HG03469 (cell line): ENCODE measurements at regions not wholly inside any gene's neighbourhood (a gene's known extent, or its start where the extent isn't known, plus 50 kb on each side); places are given as distances from the start of the nearest gene placed in this dataset.

Source experiments
- ATAC-seq: cut with Tn5 transposase; IDR thresholded peaks from one replicate; pipeline ENCODE4 v1.9.1; 2021; ENCODE audit warnings: mild to moderate bottlenecking, moderate library complexity, moderate number of reproducible peaks; ENCODE audit not compliant: unreplicated experiment

DNA sequence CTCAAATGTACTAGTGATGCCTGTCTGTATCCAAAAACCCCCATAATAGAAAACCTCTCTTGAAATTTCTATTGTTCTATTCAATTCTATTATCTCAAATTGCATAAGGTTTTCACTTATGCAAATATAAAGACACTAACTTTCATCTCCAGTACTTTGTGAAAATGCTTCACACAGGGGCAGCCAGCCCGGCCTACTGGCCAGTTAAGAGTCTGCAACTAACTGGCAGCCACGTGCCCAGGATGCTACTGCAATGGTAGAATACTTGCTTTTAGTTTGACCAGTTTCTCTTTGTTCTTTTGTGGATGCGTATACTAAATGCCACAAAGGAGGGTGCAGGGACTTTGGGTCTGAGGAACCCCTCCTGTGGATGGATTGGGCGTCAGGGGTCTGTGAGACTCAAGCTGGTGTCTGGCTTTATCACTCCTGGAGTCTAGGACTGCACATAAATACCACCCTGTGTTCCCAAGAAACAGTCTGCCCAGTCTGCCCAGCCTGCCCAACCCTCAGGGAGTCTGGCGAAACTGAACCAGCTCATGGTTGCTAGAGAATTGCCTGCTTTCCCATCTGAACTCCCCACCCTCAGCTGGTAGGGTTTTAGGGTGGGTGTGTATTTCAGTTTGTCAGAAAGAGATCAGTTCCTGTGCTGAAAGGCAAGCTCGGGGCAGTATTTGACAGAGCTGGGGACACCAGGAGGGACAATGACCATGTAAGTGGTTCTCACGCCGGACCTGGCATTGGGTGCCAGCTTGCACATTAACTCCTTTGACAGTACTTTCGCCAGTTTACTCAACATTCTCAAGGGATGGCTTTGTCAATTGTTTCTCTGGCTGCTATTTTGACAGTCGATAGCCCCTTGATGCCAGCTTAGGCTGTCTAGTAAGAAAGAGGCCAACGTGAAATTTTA lies 558.2 kb upstream of the JAG1 start:
- no peak for ATAC-seq

DNA sequence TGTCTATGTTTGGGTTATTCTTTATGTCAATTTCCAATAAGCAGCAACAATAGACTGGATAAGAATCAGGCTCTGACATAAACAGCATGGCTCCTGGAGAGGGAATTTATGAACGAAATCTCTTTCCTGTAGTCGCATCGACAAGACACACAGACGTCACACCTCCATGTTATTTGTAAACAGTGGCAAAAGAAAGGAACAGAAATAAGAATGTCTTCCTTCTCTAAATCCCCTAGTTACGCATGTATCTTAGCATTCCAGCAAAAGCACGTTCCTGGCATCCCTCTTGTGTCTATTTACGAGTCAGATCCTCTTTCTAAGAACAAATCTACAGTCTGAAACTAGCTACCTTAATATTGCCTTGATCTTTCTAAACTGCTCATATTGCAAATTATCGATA lies 559.1 kb upstream of the JAG1 start:
- no peak for ATAC-seq

DNA sequence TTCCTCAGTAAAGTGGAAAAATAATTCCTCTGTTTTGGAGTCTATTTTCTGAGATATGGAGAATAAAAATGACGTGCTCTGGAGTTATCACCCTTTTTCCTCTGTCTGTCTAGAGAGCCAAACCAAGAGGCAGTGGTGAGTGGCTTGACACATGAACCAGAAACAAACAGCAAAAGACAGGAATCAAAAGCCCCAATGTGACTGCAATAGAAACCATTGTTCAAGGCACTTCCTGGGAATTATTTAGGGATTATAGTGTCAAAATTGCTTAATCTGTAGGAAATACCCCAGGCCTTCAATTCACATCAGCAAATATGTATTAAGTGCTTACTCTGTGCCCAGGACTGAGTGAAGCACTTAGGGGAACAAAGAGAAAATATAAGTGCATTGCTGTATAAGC lies 560.4 kb upstream of the JAG1 start:
- ATAC-seq = no peak

DNA sequence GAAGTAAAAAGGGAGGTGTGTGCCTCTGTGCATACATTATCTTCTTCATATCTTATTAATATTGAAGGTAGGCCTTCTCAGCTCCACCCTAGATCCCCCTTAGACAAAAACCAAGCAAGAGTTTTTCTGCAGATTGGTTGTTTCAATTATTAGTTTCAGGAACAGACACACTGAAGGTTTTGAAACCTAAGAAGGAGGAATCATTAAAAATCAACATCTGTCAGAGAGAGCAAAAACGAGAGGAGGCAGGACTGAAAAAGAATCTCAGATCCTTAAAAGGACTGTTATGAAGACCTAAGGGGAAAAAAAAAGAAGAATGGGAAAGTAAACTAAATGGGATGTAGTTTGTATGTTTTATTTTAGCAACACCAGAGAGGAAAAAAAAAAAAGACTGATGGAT lies 560.8 kb upstream of the JAG1 start:
- ATAC-seq = no peak

DNA sequence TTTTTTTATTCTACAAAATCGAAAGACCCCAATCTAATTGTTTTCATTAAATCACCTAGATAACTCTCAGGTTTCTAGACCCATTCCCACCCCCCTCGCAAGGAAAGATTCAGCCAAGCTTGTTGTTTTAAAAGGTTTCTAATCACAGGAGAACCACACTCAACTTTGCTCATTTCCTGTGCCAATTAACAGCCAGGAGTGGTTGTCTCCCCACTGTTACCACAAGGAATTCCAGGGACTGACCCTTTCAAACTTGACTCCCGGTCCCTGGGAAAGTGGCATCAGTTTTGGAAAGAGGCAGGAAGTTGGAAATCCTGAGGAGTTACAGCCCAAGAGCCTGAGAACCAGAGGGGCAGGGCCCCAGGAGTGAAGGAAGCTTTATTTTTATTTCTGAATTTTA lies 561.3 kb upstream of the JAG1 start:
- ATAC-seq = no peak

DNA sequence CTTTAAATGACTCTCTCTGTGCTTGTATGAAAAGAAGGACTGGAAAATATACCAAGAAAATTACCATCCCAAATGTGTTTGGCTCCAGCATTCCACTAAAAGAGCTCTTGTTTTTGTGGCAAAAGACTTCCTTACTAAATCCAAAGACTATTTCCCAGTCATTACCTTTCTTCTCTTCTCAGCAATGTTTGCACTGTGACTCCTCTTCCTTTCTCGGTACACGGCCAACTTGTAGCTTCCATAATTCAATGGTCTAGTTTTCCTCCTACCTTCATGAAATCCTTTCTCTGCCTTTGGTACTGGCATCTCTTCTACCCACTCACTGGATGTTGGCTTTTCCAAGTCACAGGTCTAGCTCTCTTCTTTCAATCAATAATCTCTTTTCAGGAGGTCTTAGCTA lies 568.5 kb upstream of the JAG1 start:
- ATAC-seq = no peak

DNA sequence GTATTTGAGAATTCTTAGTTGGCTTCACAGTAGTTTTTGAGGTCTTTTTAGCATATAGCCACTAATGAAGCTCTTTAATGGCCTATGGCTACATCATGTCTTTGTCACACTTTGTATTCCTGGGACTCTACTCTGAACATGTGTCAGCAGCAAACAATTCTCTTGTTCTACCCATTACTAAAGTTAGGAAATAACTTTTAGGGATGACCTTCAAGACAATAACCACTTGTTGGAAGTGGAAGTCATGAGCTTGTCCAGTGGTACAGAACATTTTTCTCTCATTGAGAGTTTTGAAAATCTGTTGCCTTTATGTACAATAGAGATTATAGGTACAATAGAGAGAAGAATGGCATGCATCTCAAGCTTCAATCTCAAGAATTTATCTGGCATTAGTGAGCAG lies 571.6 kb upstream of the JAG1 start:
- no peak for ATAC-seq

DNA sequence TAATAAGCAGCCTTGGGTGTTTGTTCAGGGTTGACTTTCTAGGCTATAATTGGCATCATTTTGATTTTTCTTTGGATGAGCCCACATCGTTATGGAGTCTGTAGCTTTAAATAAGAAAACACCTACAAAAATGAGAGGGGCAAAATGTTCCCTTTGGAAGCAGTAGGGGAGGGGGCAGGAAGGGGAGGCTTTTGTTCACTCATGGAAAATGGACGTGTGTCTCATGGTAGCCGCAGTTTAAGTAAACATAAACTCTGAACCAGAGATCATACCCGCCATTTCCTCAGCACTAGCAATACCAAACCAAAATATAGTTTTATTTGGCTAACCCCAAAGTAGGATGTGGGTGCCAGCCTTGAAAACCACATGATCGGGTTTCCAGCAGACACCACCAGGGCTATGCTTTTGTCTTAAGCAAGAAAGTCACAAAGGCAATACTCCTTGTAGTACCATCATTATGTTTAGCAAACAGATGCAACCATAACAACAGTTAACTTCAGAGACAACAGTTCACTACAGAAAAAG lies 572.5 kb upstream of the JAG1 start:
- no peak for ATAC-seq

DNA sequence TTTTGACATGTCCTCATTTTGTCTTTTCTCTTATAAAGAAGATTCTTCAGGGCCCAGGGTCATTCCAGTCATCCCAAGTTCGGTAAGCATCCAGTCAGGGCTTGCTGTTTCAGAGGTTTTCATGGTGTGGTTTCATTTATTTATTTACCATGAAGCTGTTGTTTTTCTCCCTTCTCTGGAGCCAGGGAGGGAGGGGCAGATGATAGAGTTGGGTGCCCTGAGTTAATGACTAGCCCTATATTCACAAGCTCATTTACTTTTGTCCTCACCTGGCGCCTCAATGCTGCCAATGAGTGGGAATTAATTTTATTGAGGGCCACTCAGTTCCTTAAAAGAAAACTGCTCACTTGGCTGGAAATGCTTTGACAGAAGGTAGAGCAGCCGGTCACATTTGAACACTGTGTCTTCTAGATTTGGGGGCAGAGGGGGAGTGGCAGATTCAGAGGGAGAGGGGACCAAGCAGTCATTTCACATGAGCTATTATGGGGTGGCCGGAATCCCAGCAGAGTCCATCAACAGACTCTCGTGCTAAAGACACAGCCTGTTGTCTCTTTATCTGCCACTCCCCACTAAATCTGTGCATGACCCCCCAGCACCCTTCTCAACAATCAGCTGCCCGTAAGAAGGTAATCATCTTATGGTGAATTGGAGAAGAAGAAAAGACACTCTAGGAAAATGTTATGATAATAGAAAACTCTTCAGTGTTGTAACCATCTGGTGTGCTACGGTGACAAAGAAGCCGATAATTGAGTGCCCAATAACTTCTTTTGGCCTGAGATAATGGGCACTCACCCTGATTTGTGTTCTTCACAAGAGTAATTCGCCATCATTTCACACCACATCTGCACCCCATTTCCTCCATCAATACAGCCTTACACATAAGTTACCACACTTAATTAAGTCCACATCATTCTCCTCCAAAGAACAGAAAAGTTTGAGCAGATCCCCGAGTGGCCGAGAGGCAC lies 573.5 kb upstream of the JAG1 start:
- ATAC-seq = no peak

DNA sequence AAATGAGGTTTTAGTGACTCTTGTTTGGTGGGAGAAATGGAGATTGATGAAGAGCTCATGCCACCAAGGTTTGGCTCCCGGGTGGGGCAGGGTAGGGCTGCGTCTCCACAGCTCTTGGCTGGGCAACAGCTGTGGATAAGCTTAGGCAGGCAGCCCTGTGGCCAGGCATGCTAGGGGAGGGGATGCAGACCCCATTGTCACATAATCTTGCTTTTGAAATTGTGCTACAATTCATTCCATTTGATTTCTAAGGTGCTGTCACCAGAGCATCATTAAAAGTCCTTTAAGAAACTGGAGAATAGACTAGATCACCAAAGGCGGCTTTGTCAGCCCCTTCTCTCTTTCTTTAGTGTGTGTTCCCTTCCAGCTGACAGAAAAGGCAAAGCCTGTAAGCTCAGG lies 574.2 kb upstream of the JAG1 start:
- ATAC-seq = no peak

DNA sequence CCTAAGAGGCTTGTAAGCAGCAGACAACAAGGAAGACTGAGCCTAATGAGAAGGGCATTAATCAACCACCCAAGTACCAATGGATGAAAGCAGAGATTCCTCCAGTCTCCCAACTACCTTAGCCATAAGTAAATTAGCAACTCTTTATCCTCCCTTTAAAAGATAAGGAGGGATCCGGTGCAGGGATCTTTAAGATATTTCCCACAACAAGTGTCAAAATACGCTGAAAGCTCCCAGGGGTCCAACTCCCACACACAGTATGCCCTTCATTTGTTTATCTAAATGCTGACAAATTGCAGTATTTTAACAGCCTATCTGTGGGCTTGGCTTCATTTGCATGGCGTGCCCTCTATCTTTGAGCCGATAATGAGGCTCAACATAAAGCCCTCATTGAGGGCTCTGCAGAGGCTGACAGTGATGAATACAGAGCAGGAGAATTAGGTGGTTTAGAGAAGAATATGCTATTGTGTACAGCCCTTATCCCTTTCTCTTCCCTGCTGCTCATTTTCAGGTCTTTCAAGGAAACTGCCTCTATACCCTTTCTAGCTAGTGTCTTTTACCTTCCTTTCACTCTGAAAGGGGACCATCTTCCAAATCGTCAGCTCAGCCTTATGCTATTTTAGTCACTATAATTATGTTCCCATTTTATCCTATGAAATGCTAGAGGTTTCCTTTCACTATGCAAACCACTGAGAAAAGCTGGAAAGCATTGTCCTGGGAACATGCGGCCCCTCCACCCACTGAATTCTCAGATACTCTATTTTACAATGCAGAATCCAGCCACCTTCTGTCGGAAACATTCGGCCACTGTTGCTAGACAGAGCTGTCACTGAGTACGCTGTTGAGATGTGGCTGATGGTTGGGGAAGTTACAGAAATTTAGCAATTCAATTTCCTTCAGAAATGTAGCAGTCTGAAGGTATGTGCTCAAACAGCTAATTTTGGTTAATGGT lies 575.2 kb upstream of the JAG1 start:
- ATAC-seq = no peak

DNA sequence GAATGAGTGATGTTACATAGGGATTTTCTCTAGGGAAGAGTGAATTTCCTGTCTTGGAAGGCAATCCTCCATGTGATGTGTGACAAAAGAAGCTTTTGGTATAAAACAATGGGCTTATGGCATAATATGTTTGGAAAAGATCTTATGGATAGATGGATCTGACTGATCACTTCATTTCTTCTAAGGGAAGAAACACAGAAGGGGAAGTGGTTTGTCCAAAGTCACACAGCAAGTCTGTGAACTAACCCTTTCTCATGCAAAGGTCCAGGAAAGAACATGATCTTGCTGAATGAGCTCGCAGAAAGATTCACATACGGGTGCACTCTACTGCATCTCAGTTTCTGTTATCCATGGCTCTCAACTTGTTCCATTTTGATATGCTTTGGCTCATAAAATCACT lies 575.9 kb upstream of the JAG1 start:
- no peak for ATAC-seq

DNA sequence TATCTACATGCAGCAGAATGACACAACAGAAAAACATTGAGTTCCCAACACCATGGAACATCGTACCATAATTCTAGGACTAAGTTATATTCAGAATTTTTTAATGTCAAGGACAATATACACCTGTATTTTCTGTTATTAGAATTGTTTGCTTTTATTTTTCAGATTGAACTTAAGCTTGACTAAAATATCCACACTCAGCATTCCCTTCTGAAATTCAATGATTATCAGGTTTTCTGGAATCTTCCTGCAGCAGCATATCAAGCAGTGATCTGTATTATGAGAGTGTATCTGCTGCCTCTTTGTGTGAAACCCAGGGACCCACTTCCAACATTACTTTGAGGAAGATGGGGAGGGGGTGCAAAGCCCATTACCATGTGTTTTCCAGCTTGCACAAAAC lies 578.6 kb upstream of the JAG1 start:
- ATAC-seq = no peak

DNA sequence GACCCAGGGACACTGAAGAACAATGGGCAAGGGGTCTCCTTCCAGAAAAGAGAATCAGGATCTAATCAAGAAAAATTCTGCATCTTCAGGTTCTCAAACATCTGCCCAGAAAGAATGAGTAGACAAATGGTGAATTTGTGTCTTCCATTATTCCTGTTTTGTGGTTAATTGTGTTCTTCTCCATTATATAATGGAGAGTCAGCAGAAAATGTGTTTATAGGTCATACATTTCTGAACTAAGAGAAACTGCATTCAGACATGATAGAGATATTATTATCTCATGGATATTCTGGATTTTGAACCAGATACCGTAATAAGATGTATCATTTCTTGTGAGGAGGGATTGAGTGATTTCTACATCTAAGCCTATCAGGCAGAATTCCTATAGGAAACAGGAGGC lies 581.7 kb upstream of the JAG1 start:
- no peak for ATAC-seq

DNA sequence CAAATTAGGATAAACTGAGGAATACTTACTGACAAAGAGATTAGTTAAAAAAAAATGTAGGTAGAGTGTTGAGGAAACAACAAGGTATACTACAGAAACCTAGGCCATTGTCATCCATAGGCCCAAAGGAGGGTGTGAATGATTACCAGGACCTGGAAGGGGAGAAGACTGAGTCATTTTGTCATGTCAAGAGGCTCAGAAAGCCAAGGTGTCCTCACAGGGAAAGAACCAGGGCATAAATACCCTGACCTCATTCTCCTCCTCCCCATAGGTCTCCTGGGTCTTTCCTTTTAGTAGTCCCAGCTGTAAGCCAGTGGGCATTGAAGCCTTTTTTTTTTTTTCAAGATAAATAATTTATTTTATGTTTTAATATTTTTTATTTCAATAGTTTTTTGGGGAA lies 582.1 kb upstream of the JAG1 start:
- no peak for ATAC-seq

DNA sequence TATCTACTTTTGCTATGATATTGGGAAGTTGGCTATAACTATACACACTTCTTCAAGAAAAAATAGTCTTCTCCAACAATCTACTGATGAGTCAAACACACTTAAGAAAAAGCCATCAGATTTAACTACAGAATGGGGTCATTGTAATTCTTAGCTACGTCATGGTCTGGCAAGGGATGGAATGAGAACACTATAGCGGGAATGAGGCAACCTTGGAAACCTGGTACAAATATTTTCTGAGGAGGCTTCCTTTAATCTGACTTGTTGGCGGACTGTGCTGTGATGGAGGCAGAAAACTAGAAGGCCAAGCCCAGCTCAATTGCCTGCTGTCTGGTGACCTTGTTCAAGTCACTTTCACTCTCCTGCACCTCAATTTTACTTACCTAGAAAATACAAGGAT lies 586.8 kb upstream of the JAG1 start:
- no peak for ATAC-seq

DNA sequence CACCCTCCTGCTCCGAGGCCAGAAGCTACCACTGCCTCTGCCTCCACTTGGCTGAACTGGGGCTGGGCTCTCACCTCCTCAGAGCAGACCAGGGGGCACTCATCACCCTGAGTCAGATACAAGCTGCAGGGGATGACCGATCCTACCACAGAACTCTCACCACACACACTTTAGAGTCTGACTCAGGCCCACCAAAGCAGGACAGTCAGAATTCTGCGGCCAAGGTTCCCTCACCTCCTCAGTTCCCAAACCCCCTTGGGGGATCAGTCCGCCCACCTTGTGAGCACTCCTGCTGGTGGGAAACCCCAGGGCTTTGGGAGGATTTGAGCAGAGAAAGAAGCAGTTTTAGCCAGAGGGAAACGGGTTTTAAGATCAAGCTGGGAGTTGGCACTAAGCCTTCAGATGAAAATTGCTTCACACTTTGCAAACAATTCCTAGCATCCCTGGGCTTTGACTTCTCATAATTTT lies 587.8 kb upstream of the JAG1 start:
- no peak for ATAC-seq

DNA sequence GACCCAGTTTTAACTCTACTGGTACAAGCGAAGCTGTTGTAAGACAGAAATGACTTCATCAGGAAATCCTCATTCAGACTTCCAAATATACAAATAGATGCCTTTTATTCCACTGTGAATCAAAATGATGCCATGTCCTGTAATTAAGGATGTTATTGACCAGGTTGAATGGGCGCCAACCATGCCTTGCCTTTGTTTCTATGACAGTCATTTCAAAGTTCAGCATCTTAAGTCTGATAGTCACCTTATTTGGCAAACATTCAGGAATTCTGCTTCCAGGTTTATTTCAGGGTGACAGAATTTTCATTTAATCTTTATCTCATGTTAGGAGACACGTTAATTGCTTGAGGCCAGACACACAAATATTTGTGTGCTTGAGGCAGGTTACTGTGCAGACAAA lies 592.8 kb upstream of the JAG1 start:
- no peak for ATAC-seq

DNA sequence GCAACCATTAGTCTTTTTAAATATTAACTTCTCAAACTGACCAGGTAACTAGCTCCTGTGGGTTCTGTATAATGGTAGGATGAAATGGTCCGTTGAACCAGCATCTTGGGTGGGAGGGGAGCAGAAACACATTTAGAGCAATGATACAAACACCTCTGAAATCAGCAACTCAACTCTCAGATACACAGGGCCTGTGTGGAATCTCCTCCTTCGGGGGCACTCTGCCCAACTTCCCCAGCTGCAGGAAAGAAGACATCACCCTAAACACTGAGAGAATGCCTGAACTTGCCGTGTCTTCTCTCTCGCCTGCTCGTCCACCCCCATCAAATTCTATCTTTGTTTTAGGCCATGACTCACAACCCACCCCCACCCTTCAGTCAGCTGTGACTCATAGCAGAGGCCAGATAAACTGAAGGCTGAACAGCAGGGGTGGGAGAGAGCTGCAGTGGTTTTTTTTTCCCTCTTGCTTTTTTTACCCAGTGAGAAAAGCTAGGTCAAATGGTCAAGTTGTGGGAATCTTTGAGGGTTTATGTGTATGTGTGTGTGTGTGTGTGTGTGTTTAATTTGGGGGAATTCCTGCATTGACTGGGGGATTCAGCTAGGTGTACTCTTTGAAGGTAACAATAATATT lies 593.4 kb upstream of the JAG1 start:
- peak; percentile 50 for ATAC-seq

DNA sequence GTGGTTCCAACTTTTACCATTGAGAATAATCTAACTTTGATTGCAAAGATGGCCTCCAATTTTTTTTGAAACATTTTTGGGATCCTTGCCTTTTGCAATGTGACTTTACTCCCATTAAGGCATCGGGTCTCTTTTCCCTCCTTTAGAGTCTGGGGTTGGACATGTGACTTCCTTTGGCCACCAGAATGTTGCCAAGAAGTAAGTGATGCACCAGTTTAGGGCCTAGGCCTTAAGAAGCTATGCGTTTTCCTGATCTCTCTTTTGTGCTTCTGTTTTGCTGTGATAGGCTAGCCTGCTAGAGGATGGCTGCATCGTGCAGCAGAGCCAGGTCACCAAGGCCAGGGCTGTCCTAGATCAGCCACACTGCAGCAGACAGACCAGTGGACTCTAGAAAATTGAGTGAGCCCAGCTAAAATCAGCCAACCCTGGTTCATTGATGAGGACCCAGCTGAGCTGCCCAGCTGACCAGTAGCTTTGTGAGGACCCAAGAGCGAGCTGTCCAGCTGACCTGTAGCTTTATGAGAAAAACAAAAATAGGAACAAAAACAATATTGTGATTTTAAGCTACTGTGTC lies 594.0 kb upstream of the JAG1 start:
- ATAC-seq = no peak
